Fibroblast of pulmonary artery (primary cell): ENCODE measurements at regions not wholly inside any gene's neighbourhood (a gene's known extent, or its start where the extent isn't known, plus 50 kb on each side); places are given as distances from the start of the nearest gene placed in this dataset.

Experiments used
- DNase-seq: peaks from one replicate; pipeline ENCODE4 v3.0.0-alpha.2; 2010; ENCODE audit warnings: low read depth
- H3K4me3 ChIP-seq: replicated peaks from 2 replicates; pipeline ENCODE4 v1.5.1; 2011; ENCODE audit warnings: low read depth, mild to moderate bottlenecking, control low read depth, low read length, moderate library complexity
- TF ChIP-seq, protein P1 (sequence below): IDR thresholded peaks from 2 replicates; pipeline ENCODE4 v1.5.1; 2011; ENCODE audit warnings: mild to moderate bottlenecking, control low read depth, low read length, inconsistent platforms; ENCODE audit errors: missing control alignments

DNA sequence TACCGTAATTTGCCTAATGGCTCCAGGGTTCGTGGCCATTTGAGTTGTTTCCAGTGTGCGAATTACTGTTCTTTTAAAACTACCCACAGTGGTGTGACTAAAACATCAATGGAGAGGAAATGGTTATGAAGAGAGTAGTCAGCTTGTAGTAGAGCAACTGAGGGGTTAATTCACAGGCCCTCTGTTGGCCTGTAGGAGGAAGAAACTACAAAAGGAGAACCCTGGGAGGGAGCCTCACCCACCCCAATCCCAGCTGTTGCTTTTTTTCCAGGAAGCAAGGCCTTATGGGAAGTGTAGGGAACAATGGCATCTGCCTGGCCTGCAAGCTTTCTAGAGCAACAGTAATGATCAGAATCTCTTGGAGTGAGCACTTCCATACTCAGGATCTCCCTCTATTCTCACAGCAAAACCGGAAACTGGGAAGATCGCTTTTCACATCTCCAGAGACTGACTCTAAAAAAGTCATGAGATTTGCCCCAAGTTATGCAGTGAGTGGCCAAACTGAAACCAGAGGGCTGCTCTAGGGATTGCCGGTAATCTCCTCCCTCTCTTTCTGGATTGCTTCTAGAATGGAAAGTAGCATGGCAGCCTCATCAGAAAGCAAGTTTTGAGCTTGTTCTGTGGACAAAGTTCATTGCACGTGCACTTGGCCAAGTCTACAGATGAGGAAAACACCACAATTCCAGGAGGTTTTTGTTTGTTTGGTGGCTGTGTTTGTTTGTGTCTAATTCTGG is 125.3 kb upstream of the PWP1 start:
- no peak for DNase-seq
- TF ChIP-seq, protein P1, sequence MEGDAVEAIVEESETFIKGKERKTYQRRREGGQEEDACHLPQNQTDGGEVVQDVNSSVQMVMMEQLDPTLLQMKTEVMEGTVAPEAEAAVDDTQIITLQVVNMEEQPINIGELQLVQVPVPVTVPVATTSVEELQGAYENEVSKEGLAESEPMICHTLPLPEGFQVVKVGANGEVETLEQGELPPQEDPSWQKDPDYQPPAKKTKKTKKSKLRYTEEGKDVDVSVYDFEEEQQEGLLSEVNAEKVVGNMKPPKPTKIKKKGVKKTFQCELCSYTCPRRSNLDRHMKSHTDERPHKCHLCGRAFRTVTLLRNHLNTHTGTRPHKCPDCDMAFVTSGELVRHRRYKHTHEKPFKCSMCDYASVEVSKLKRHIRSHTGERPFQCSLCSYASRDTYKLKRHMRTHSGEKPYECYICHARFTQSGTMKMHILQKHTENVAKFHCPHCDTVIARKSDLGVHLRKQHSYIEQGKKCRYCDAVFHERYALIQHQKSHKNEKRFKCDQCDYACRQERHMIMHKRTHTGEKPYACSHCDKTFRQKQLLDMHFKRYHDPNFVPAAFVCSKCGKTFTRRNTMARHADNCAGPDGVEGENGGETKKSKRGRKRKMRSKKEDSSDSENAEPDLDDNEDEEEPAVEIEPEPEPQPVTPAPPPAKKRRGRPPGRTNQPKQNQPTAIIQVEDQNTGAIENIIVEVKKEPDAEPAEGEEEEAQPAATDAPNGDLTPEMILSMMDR, result no peak

DNA sequence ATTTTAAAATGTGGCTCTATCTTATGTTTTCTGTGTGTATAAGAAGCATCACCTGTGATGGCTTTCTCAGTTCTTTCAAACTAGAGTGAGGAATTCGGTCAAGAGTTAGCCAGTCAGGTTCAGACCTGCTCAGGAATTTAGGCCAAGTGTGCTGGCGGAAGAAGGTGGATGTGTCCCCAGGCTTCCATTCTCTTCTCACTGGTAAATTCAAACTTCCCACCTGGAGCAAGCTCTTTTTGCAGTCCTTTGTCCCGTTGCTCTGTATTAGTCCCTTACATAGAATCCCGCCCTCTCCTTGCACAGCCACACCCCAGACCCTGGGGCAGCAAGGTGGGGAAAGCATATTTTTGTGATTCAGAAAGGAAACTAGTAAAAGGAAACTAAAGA is 124.7 kb upstream of the PWP1 start:
- TF ChIP-seq, protein P1, result no peak
- DNase-seq, result no peak
- no peak overlapping the region for H3K4me3 ChIP-seq

More for the DNA sequence above, 125.3 kb upstream of the PWP1 start:
- no peak overlapping the region for H3K4me3 ChIP-seq

DNA sequence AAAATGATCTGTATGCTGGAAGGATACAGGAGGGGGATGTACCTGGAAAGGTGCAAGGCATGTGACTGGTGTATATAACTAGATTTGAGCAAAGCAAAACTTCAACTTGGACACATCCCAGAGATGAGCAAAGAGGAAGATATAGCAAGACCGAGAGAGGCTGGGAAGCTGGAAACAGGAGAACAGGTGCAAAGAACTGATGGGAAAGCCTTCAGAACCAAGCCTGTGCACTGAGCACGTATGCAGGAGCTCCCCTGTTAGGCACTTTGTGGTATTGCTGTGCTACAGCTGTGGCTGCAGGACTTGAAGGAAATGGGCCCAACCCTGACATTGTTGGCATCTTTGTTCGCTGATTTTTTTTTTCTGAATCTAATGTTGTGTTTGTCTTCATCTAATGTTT is 120.7 kb upstream of the PWP1 start:
- H3K4me3 ChIP-seq, result no peak overlapping the region
- TF ChIP-seq, protein P1, result peak; percentile 27
- DNase-seq, result peak; percentile 18

DNA sequence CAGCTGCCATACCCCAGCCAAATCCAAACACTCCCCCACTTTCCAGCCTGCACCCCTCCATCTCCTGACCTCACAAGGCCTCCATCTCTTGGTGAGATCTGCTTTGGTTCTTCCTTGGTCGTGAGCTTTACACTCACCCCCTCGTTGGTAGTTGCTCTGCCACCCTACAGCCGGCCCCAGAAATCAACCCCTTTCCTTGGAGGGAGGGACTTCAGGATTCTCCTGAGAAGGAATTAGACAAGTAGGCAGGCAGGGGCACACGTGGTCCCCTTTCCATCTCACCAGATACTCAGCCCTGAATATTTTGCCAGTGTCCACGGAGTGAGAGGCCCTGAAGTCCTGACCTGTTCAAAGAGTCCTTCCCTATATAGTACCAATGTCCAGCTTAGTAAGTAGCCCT is 120.0 kb upstream of the PWP1 start:
- TF ChIP-seq, protein P1, result no peak
- DNase-seq, result no peak
- H3K4me3 ChIP-seq, result no peak overlapping the region

DNA sequence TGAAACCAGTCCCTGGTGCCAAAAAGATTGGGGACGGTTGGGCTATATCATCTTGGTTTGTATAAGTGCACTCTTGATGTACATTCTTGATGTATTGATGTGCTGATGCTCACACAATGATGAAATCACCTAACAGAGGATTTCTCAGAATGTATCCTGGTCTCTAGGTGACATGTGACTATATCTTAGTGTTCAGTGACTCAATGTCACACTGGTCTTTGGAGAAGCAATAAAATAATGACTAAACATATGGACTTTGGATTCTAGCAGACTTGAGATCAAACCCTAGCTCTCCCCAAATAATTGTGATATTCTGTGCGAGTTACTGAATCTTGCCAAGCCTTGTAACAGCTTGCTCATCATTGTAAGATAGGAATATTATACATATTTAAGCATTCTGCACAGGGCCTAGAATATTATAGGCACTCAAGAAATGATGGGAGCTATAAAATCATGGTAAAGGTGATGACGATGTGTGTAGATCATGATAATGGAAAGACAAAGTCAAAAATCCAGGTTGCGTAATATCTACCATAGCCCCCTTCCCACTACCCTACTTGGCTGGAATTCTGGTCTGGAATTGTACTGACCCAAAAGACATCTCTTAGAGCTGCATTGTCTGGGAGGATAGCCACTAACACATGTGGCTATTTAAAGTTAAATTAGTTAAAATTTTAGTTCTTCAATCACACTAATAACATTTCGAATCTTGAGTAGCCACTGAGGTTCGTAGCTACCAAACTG is 117.6 kb upstream of the PWP1 start:
- no peak for DNase-seq
- TF ChIP-seq, protein P1, result no peak
- H3K4me3 ChIP-seq, result no peak overlapping the region

DNA sequence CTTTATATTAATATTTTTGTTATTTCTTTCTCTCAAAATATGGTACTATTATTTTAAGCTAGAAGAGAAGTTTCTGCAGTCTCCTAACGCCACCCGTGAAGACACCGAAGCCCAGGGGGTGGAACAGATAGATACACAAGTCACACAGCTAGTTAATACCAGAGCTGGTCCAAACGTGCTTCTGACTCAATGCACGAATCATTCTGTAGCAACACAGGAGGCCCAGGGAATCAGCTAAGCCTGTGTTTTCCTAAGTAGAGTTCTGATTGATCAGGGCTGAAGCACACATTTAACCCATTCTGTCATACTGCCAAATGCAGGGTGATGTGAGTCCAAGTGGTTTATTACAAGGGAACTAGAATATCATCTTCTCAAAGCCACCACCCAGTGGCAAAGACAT is 116.9 kb upstream of the PWP1 start:
- no peak for DNase-seq
- H3K4me3 ChIP-seq, result no peak overlapping the region
- TF ChIP-seq, protein P1, result no peak
